ENCODE measurements at regions not wholly inside any gene's neighbourhood (a gene's known extent, or its start where the extent isn't known, plus 50 kb on each side); places are given as distances from the start of the nearest gene placed in this dataset.

DNA sequence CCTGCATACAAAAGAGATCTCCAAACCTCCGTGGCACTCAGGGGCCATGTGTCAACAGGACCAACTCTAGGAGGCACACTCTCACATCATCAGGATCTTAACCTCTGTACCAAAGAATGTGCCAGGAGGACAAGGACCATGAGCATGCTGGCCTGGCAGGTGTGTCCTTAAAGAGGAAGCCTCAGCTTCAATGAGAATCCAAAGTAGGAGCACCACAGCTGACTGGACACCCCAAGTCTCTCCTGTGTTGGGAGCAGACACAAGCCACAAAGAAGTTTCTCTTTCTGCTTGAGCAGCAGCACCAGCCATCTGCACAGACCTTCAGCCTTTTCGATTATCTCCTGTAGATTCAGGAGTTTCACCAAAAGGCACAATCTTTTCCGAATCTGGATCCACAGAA, 1734.5 kb downstream of the TP53TG3F start:
- TF ChIP-seq CTCF (IDR thresholded peaks at IDR 0.05) = no peak
- TF ChIP-seq ZFX (IDR thresholded peaks at IDR 0.05; ENCODE audit: borderline replicate concordance) = no peak
